Epithelial cell of esophagus (primary cell): ENCODE measurements at regions not wholly inside any gene's neighbourhood (a gene's known extent, or its start where the extent isn't known, plus 50 kb on each side); places are given as distances from the start of the nearest gene placed in this dataset.

Experiments used
- DNase-seq: peaks from one replicate; pipeline ENCODE4 v3.0.0; 2010; ENCODE audit warnings: low read depth
- H3K4me3 ChIP-seq: 2 replicates; pipeline ENCODE4 v1.5.1; 2011; ENCODE audit warnings: mild to moderate bottlenecking, low read length, control low read depth
- CTCF ChIP-seq: IDR thresholded peaks from 2 replicates; pipeline ENCODE4 v1.5.1; 2011; ENCODE audit warnings: low read depth, mild to moderate bottlenecking, low read length, control low read depth, inconsistent platforms; ENCODE audit not compliant: insufficient read depth; ENCODE audit errors: missing control alignments

DNA sequence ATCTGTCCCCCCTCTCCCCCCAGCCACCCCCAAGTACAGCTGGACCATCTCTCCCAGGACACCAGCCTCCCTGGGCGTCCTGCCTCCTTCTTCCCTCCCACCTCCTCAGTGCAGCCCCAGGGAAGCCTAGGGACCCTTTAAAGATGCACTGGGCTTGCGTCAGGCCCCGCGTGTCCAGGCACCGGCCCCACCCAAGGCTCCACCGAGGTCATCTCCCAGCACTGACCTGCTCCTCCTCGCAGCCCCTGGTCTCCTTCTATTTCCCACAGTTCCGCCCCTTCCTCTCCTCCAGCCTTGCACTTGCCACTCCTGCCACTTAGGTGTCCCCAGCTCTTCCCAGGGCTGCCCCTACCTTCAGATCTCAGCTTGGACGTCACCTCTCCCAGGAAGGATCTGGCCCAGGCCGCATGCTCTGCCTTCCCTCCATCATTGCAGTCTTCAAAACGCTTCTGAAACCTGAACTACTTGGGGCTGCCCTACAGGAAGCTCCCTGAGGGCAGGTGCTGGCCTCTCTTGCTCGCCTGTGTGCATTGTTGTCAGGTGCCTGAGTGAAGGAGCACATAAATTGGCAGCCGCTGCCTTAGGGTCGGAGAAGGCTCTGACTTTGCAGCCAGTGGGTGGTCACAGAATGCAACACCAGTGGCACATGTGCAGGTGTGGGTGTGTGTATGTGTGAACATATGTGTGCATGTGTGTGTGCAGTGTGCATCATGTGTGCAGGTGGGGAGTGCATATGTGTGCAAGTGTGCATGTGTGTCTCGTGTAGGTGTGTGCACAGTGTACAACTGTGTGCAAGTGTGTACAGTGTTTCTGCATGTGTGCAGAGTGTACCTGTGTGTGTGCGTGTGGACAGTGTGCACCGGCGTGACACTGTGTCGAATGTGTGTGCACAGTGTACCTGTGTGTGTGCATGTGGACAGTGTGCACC lies 152.9 kb downstream of the C9orf50 start:
- DNase-seq = no peak
- H3K4me3 ChIP-seq = no peak overlapping the region
- TF ChIP-seq CTCF = no peak

- H3K4me3 ChIP-seq = no peak overlapping the region
- no peak for DNase-seq
- no peak for TF ChIP-seq CTCF
Measured at GRCh38 chr9:129467004-129467588, 153.8 kb downstream of the C9orf50 start.

DNA sequence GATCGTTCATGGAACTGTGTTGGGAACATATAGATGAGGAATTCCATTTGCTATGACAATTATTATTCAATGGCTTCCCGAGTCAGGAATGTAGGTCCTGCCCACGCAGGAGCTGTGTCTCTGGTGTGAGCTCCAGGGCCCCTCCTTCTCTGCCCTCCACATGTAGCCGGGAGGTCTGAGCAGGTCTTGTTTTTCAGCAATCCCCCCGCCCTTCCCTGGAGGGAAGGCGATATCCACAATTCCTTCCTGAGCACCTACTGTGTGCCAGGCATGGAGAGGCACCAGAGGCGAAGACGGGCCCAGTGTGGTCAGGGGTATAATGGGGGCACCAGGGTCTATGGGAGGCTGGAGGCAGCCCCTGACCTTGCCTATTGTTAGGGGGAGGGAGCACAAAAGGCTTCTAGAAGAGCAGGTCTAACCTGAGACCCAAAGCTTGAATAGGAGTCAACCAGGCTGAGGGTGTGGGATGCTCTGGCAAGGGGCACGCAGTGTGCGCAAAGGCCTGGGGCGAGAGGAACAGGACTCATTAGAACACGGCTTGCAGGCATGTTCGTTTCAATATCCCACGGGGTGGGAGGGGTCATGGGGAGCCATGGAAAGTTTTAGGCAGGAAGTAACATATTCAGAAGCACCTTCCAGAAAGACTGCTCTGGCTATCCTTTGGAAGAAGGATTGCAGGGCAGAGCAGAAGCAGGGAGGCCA lies 154.9 kb downstream of the C9orf50 start:
- no peak for DNase-seq
- TF ChIP-seq CTCF = no peak
- no peak overlapping the region for H3K4me3 ChIP-seq

DNA sequence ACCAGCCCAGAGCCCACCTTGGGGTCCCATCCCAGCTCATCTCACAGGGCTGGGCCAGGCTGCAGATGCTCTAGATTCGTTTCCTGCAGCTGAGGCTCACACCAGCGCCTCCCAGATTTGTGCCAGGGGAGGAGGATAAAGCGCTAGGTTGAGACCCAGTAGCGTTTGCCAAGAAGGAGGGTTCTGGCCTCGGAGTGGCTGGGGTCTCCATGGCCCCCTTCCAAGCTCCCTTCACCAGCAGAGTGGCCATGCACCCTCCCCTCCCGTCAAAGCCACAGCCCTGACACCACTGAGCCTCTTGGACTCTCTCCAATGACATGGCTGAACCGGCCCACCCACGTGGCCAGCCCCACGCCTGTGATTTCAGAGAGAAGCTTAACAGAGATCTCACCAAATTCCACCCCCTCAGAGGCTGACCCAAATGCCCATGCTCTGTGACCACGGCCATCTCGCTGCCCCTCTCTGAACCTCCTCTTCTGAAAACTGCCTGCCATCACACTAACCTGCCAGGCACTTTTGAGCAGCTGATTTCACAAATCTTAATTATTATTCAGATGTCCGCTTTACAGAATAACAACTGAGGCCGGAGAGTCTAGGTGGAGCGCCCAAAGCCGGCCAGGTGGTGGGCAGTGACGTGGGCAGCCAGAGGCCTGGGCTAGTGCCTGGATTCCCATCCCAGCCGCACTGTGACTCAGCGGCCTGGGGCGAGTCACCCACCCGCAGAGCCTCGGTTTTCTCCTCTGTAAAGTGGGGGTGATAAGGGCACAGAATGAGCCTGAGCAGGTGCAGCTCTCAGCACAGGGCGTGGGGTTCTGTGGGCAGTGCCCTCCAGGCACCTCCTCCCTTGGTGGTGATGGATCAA lies 155.7 kb downstream of the C9orf50 start:
- DNase-seq = no peak
- TF ChIP-seq CTCF = no peak
- H3K4me3 ChIP-seq = no peak overlapping the region

DNA sequence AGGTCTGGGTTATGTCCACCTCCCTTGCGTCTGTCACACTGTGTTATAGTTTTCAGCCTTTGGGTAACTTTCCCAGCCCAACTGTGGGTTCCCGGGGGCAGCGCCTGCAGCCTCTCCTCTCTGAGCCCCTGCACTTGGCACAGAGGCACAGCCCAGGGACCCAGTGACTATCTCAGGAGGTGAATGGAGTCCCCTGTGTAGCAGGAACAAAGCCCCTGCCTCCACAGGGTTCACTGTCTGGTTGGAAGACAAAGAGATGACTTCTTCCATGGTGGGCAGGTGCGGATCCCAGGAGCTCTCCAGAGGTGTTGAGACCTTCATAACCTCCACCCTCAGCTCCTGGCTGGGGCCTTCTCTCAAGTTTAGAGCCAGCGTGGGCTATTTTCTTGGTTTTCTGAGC lies 156.9 kb downstream of the C9orf50 start:
- TF ChIP-seq CTCF = no peak
- H3K4me3 ChIP-seq = no peak overlapping the region
- DNase-seq = no peak

GRCh38 chr9:129463477-129463876 lies 157.4 kb downstream of the C9orf50 start:
- no peak for DNase-seq
- no peak overlapping the region for H3K4me3 ChIP-seq
- no peak for TF ChIP-seq CTCF
